ENCODE measurements at regions not wholly inside any gene's neighbourhood (a gene's known extent, or its start where the extent isn't known, plus 50 kb on each side); places are given as distances from the start of the nearest gene placed in this dataset.

GRCh38 chr16:73166947-73167550 is 119.1 kb upstream of the ZFHX3 start:
- ChIA-PET SMC1A (ENCODE audit: uncharacterized antibody, unreplicated experiment) (no interaction called here), CTCF (interaction anchor here (0.5 kb wide), 1 partner anchor 11 kb away, joined by 3 read pairs; no protein-coding TSS in a partner anchor), POLR2A (no interaction called here), RAD21 (ENCODE audit: unreplicated experiment) (no interaction called here)
- ATAC-seq: no peak
- Histone ChIP-seq H3K79me2 (ENCODE audit: control insufficient read depth, insufficient read depth, low read length) (no peaks in the 10 kb centered on the region), H3K9ac (ENCODE audit: control insufficient read depth, insufficient read depth, low read length) (no peak overlapping the region), H3K4me1 (ENCODE audit: control insufficient read depth, insufficient read depth, low read length) (no peaks in the 10 kb centered on the region), H3K36me3 (ENCODE audit: control insufficient read depth in 2 of 2, insufficient read depth in 2 of 2, low read length in 1 of 2) (no peaks in the 10 kb centered on the region), H3K27ac (ENCODE audit: control insufficient read depth, insufficient read depth) (no peak overlapping the region), H3K9me3 (replicated peaks; ENCODE audit: control insufficient read depth, insufficient read depth, low read length) (no peaks in the 10 kb centered on the region), H3K4me2 (ENCODE audit: control insufficient read depth, insufficient read depth) (no peak overlapping the region), H4K20me1 (ENCODE audit: control insufficient read depth, insufficient read depth) (no peaks in the 10 kb centered on the region), H2AFZ (ENCODE audit: control insufficient read depth, low read depth, low read length) (no peak overlapping the region), H3K27me3 (replicated peaks in 1 of 2; ENCODE audit: control insufficient read depth in 2 of 2, insufficient read depth in 2 of 2, low read length in 1 of 2) (no peaks in the 10 kb centered on the region), H3K4me3 (no peak overlapping the region)
- in situ Hi-C loops (cut with MboI): no loop called here
- intact Hi-C loops (cut with micrococcal nuclease; ENCODE audit: unreplicated experiment): no loop called here
- no TSS peak for BruUV-seq (replicated peaks)
- no peak for DNase-seq (ENCODE audit: low read depth, low spot score)
- FAIRE-seq: no peak
- 51% methylated on average over 3 of the region's 3 CpGs for WGBS (ENCODE audit: insufficient coverage, insufficient replicate concordance, low lambda C conversion rate, missing lambda C conversion rate)
- TF ChIP-seq GATAD2B (conservative IDR thresholded peaks at IDR 0.05; ENCODE audit: low read depth): no peak
- no peak for TF ChIP-seq YY1 (IDR thresholded peaks at IDR 0.05; ENCODE audit: low read depth, low read length)
- TF ChIP-seq, protein P1, sequence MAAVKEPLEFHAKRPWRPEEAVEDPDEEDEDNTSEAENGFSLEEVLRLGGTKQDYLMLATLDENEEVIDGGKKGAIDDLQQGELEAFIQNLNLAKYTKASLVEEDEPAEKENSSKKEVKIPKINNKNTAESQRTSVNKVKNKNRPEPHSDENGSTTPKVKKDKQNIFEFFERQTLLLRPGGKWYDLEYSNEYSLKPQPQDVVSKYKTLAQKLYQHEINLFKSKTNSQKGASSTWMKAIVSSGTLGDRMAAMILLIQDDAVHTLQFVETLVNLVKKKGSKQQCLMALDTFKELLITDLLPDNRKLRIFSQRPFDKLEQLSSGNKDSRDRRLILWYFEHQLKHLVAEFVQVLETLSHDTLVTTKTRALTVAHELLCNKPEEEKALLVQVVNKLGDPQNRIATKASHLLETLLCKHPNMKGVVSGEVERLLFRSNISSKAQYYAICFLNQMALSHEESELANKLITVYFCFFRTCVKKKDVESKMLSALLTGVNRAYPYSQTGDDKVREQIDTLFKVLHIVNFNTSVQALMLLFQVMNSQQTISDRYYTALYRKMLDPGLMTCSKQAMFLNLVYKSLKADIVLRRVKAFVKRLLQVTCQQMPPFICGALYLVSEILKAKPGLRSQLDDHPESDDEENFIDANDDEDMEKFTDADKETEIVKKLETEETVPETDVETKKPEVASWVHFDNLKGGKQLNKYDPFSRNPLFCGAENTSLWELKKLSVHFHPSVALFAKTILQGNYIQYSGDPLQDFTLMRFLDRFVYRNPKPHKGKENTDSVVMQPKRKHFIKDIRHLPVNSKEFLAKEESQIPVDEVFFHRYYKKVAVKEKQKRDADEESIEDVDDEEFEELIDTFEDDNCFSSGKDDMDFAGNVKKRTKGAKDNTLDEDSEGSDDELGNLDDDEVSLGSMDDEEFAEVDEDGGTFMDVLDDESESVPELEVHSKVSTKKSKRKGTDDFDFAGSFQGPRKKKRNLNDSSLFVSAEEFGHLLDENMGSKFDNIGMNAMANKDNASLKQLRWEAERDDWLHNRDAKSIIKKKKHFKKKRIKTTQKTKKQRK (IDR thresholded peaks at IDR 0.05; ENCODE audit: low read depth, low read length): no peak
- TF ChIP-seq USF1 (IDR thresholded peaks at IDR 0.05; ENCODE audit: borderline replicate concordance, extremely low read length, insufficient read depth, low read depth, low read length): no peak
